ENCODE measurements at regions not wholly inside any gene's neighbourhood (a gene's known extent, or its start where the extent isn't known, plus 50 kb on each side); places are given as distances from the start of the nearest gene placed in this dataset.

DNA sequence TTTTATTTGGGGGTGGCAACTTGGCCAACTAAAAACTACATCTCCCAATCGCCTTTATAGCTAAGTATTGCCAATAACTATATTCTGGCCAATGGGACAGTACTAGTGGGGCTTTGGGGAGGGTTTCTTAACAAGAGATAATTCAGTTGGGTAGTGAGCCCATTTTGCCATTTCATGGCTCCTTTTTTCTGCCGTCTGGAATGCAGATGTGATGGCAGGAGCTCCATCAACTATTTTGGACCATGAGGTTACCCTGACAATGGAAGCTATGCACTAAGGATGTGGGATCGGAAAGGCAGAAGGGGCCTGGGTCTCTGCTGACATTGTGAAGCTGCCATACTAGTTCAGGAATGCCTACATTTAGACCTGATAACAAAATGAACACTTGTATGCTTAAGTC is 67.0 kb upstream of the FOXC1 start:
- no peaks in the 10 kb centered on the region for H3K4me1 Mint-ChIP-seq (ENCODE audit: low read depth)
- H3K27ac Mint-ChIP-seq, result no peak overlapping the region

DNA sequence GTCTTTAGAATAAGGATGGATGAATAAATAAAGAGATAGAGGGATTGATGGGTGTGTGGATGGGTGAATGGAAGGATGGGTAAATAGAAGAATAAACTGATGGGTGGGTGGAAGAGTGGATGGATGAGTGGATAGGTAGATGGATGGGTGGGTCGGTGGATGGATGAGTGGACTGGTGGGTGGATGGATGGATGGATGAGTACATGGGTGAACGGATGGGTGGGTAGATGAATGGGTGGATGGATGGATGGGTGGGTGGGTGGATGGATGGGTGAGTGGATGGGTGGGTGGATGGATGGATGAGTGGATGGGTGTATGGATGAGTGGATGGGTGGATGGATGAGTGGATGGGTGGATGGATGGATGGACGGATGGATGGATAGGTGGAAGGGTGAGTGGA is 65.7 kb upstream of the FOXC1 start:
- Mint-ChIP-seq H3K36me3 (ENCODE audit: low read depth) (no peaks in the 10 kb centered on the region), H3K9me3 (no peaks in the 10 kb centered on the region), H3K4me1 (ENCODE audit: low read depth) (no peaks in the 10 kb centered on the region), H3K27ac (no peak overlapping the region), H3K4me3 (no peak overlapping the region), H3K27me3 (no peaks in the 10 kb centered on the region)

More for the DNA sequence above, 67.0 kb upstream of the FOXC1 start:
- no peaks in the 10 kb centered on the region for H3K9me3 Mint-ChIP-seq
- no peaks in the 10 kb centered on the region for H3K27me3 Mint-ChIP-seq
- H3K4me3 Mint-ChIP-seq, result no peak overlapping the region
- no peaks in the 10 kb centered on the region for H3K36me3 Mint-ChIP-seq (ENCODE audit: low read depth)

DNA sequence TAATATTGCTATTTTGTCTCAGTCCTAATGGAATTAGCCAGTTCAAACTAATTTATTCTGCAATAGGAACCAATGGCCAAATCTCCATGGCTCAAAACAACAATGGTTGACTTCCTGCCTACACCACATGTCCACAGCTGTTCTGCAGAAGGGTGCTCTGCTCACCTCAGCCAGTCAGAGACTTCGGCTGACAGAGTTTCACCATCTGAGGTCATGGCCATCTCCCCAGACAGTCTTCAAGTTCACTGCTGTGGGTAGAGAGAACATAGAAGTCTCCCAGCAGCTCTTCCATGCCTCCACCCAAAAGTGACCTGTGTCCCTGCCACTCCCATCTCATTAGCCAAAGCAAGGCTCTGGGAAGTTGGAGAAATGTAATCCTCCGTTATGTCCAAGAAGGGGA is 65.1 kb upstream of the FOXC1 start:
- H3K4me3 Mint-ChIP-seq, result no peak overlapping the region
- H3K27me3 Mint-ChIP-seq, result no peaks in the 10 kb centered on the region
- no peaks in the 10 kb centered on the region for H3K36me3 Mint-ChIP-seq (ENCODE audit: low read depth)
- no peak overlapping the region for H3K27ac Mint-ChIP-seq
- no peaks in the 10 kb centered on the region for H3K4me1 Mint-ChIP-seq (ENCODE audit: low read depth)
- no peaks in the 10 kb centered on the region for H3K9me3 Mint-ChIP-seq

DNA sequence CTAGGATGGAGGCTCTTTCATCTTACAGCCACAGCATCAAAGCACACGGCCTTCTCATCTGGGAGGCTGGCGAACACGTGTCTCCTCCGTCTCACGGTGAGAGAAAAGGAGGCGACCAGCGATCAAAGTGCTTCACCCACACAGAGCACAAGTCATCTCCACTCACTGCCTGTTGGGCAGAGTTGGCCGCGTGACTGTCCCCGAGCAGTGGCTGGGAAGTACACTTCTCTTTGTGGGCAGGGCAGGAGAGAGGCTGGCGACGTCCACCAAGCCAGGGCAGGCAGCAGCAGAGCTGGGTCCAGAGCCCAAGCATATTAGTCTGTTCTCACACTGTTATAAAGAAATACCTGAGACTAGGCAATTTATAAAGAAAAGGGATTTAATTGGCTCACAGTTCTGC is 64.1 kb upstream of the FOXC1 start:
- H3K9me3 Mint-ChIP-seq, result no peaks in the 10 kb centered on the region
- H3K4me3 Mint-ChIP-seq, result no peak overlapping the region
- H3K27ac Mint-ChIP-seq, result no peak overlapping the region
- no peaks in the 10 kb centered on the region for H3K27me3 Mint-ChIP-seq
- no peaks in the 10 kb centered on the region for H3K4me1 Mint-ChIP-seq (ENCODE audit: low read depth)
- no peaks in the 10 kb centered on the region for H3K36me3 Mint-ChIP-seq (ENCODE audit: low read depth)

DNA sequence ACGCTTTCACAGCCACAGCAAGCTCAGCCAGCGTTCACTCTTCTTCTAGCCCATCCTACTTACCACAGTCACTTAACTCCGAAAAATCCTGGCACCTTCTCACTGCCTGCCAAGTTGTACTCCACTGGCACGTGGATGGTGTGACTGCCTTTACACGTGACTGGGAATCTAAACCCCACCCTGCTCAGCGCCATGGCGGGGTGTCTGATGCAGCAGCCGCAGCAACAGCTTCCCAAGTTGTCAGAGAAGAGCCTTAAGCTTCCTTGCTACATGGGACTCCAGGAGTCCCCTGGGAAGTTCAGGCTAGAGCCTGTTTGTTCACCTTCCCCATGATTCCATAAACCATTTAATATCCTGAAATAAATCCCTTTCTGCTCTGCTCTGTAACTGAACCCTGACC is 61.9 kb upstream of the FOXC1 start:
- H3K27me3 Mint-ChIP-seq, result no peaks in the 10 kb centered on the region
- H3K36me3 Mint-ChIP-seq (ENCODE audit: low read depth), result no peaks in the 10 kb centered on the region
- no peak overlapping the region for H3K4me3 Mint-ChIP-seq
- no peaks in the 10 kb centered on the region for H3K9me3 Mint-ChIP-seq
- H3K27ac Mint-ChIP-seq, result no peak overlapping the region
- H3K4me1 Mint-ChIP-seq (ENCODE audit: low read depth), result no peaks in the 10 kb centered on the region

DNA sequence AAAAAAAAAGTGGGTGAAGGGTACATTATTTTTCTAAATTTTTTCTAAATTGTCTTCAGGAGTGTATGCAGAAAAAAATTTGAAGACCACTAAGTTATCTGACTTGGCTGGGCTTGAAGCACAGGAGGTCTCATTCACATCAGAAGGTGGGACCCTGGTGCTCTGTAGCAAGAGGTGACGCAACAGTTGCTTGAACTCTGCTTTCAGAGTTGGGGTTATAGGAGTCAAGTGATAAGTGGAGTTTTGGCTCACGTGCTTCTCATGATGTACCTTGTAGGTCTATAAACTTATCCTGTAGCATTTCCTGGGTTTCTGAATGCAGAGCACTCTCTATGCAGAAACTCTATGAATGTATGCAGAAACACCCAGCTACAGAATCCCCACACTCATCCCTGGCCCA is 58.5 kb upstream of the FOXC1 start:
- Mint-ChIP-seq H3K4me3 (no peak overlapping the region), H3K4me1 (ENCODE audit: low read depth) (peaks cover 11% of the 10 kb centered on the region), H3K36me3 (ENCODE audit: low read depth) (no peaks in the 10 kb centered on the region), H3K27me3 (peaks cover 24% of the 10 kb centered on the region), H3K27ac (no peak overlapping the region), H3K9me3 (no peaks in the 10 kb centered on the region)

DNA sequence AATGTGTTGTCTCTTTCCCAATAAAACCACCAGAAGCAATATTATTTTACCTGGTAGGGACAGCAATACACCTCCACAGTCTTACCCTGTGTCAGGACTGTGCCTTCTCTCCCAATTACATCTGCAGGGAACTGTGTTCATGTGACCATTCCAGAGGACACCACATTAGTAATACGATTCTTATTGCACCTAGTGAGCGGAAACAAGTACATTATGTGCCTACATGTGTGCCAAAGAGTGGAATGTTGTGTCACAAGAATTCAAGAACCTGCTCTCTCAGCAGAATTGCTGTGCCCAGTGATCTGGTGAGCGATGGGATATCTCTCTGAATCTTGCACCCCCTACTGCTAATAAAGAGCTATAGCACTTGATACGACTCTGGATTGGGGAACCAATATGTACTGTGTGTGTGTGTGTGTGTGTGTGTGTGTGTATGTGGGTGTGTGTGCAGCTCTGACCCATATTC is 57.4 kb upstream of the FOXC1 start:
- no peak overlapping the region for H3K4me3 Mint-ChIP-seq
- H3K27me3 Mint-ChIP-seq, result peaks cover 27% of the 10 kb centered on the region
- no peaks in the 10 kb centered on the region for H3K9me3 Mint-ChIP-seq
- H3K27ac Mint-ChIP-seq, result no peak overlapping the region
- H3K36me3 Mint-ChIP-seq (ENCODE audit: low read depth), result no peaks in the 10 kb centered on the region
- peaks cover 11% of the 10 kb centered on the region for H3K4me1 Mint-ChIP-seq (ENCODE audit: low read depth)

DNA sequence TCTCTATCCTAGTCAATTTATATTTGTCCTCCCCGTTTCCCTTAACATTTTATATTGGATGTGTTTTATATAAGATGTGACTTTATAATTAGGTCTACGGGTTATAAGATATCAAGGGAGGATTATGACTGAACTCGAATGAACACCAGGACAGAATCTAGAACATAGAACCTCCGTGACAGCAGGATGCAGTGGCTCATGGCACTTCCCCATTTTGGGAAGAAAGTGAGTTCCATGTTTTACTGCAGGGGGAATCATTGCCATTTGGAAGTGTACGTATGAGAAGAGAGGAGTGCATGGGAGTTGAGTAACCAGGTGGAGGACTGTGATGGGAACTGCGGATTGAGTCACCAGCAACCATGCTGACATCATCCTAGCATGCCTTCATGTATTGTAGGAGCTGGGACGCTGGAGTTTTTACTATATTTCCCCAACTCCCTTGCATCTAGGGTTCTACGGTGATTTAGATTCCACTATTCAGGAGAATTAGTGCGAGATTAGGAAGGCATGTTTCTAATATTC is 56.1 kb upstream of the FOXC1 start:
- Mint-ChIP-seq H3K4me1 (ENCODE audit: low read depth) (peaks cover 11% of the 10 kb centered on the region), H3K9me3 (no peaks in the 10 kb centered on the region), H3K4me3 (peak overlapping the region; percentile 65), H3K27ac (no peak overlapping the region), H3K27me3 (peaks cover 33% of the 10 kb centered on the region), H3K36me3 (ENCODE audit: low read depth) (no peaks in the 10 kb centered on the region)

DNA sequence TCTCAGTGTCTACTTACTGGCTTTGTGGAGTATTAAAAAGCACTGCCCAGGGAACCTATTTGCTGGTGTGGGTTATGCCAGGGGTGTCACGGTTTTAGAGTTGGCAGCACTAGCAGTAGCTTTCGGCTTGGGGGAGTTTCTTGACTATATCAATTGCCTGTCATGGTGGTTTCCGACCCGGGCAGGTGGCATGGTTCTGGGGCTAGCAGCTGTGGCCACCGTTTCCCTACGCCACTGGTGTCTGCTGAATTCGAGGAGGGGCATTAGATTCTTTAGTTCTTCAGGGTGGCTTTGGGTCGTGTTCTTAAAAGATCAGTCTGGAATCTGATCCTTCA is 55.6 kb upstream of the FOXC1 start:
- no peaks in the 10 kb centered on the region for H3K9me3 Mint-ChIP-seq
- H3K4me1 Mint-ChIP-seq (ENCODE audit: low read depth), result peaks cover 11% of the 10 kb centered on the region
- peaks cover 34% of the 10 kb centered on the region for H3K27me3 Mint-ChIP-seq
- H3K36me3 Mint-ChIP-seq (ENCODE audit: low read depth), result no peaks in the 10 kb centered on the region
- H3K27ac Mint-ChIP-seq, result no peak overlapping the region
- H3K4me3 Mint-ChIP-seq, result peak overlapping the region; percentile 65

DNA sequence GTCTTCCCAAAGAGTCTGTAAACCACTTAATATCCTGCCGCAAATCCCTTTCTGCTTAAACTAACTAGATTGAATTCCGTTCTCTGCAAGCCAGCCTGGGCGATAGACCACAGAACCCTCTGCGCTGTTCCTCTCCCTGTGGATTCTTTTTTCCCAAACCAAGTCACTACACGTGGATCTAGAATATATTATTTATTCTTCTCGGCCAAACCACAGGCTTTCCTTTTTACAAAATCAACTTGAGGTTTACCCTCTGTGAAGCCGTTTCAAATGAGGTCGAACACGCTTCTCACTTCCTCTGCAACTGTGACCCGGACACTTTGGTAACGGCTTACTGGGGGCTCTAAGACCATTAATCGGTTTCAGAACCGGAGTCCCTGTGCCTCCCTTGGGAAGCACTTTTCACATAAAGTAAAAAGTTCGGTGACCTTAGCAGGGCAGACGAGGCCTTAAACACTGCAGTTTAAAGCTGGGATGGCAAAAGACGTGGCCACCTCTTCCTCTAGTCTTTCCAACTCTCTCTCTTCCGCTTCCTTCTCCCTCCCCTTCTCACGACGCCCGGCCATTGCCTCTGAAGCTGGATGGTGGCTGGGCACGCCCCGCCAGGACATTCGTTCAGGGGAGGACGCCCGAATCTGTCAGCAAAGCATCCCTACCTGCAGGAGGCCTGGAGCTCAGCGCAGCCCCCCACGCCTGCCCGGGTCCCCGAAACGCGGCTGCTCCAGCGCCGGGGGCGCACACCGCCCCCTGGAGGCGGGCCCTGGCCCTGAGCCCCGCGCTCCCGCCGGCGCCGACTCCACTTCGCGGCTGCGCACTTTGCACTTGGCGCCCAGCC is 55.0 kb upstream of the FOXC1 start:
- H3K36me3 Mint-ChIP-seq (ENCODE audit: low read depth), result no peaks in the 10 kb centered on the region
- H3K4me3 Mint-ChIP-seq, result peak overlapping the region; percentile 65
- peaks cover 38% of the 10 kb centered on the region for H3K27me3 Mint-ChIP-seq
- peaks cover 11% of the 10 kb centered on the region for H3K4me1 Mint-ChIP-seq (ENCODE audit: low read depth)
- no peaks in the 10 kb centered on the region for H3K9me3 Mint-ChIP-seq
- peak overlapping the region; percentile 76 for H3K27ac Mint-ChIP-seq

DNA sequence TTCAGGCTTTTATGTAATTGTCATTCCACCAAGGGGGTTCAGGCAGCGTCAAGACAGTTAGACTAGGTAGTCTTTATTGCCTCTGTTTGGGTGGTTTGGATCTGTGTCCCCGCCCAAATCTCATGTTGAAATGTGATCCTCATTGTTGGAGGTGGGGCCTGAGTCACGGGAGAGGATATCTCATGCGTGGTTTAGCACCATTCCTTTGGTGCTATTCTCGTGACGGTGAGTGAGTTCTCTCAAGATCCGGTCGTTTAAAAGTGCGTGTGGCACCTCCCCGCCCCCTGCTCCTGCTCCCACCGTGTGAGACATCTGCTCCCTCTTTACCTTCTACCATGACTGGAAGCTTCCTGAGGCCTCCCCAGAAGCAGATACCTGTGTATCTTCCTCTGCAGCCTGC is 51.3 kb upstream of the FOXC1 start:
- Mint-ChIP-seq H3K36me3 (ENCODE audit: low read depth) (no peaks in the 10 kb centered on the region), H3K4me1 (ENCODE audit: low read depth) (peaks cover 11% of the 10 kb centered on the region), H3K27ac (no peak overlapping the region), H3K9me3 (no peaks in the 10 kb centered on the region), H3K4me3 (no peak overlapping the region), H3K27me3 (peaks cover 34% of the 10 kb centered on the region)

Data from stimulated activated naive CD8-positive, alpha-beta T cell treated with anti-CD3 and anti-CD28 coated beads, Interleukin-15, Interleukin-2, amounts not matched to agents 100 ng/mL and 50 ng/mL, for 24 hours (primary cell).